CD14-positive monocyte (primary cell): ENCODE measurements at regions not wholly inside any gene's neighbourhood (a gene's known extent, or its start where the extent isn't known, plus 50 kb on each side); places are given as distances from the start of the nearest gene placed in this dataset.

Experiments
- DNase-seq, 3 donors: peaks; one replicate each; pipeline ENCODE4 v3.0.0-alpha.2; 2011 to 2022
- H2AFZ ChIP-seq: 2 replicates; pipeline ENCODE4 v1.6.0; 2012; ENCODE audit warnings: mild to moderate bottlenecking, low read depth, low read length, inconsistent platforms; ENCODE audit not compliant: insufficient read depth, poor library complexity, severe bottlenecking
- H3K27ac ChIP-seq, 2 donors: 1 replicate in 1 of 2; 2 replicates in 1 of 2; pipeline ENCODE4 v1.5.1; 2012 to 2013; ENCODE audit warnings: low read length in 2 of 2, control low read depth in 1 of 2, inconsistent platforms in 1 of 2, low read depth in 1 of 2, mild to moderate bottlenecking in 1 of 2
- H3K27me3 ChIP-seq, 2 donors: one replicate each; pipeline versions ENCODE4 v1.6.0 to v1.6.1; 2011 to 2013; ENCODE audit warnings: low read length in 2 of 2; ENCODE audit not compliant: control insufficient read depth in 2 of 2, insufficient read depth in 2 of 2
- H3K36me3 ChIP-seq, 2 donors: replicated peaks in 1 of 2; 1 replicate in 1 of 2; 2 replicates in 1 of 2; pipeline versions ENCODE4 v1.5.1 to v1.6.1; 2012 to 2013; ENCODE audit warnings: low read length in 2 of 2, control low read depth in 1 of 2, inconsistent platforms in 1 of 2, mild to moderate bottlenecking in 1 of 2; ENCODE audit not compliant: insufficient read depth in 2 of 2, control insufficient read depth in 1 of 2
- H3K4me1 ChIP-seq, 2 donors: 1 replicate in 1 of 2; 2 replicates in 1 of 2; pipeline versions ENCODE4 v1.5.1 to v1.6.1; 2012 to 2013; ENCODE audit warnings: low read length in 2 of 2, control low read depth in 1 of 2, inconsistent platforms in 1 of 2, mild to moderate bottlenecking in 1 of 2, moderate library complexity in 1 of 2; ENCODE audit not compliant: insufficient read depth in 2 of 2, control insufficient read depth in 1 of 2
- H3K4me2 ChIP-seq: replicated peaks from 2 replicates; pipeline ENCODE3; 2012; ENCODE audit warnings: low read length, moderate library complexity, mild to moderate bottlenecking; ENCODE audit not compliant: poor library complexity, severe bottlenecking; ENCODE audit errors: extremely low read depth
- H3K4me3 ChIP-seq, 3 experiments: fragments of 200-600 bp in 1 of 3; sonication (generic) in 1 of 3; replicated peaks in 1 of 3; 1 replicate in 2 of 3; 2 replicates in 1 of 3; pipeline ENCODE4 v1.5.1; 2011 to 2013; ENCODE audit warnings: low read length in 3 of 3, mild to moderate bottlenecking in 3 of 3, control low read depth in 2 of 3, low read depth in 2 of 3, inconsistent platforms in 1 of 3, moderate library complexity in 1 of 3
- H3K79me2 ChIP-seq: 2 replicates; pipeline ENCODE4 v1.6.0; 2012; ENCODE audit warnings: mild to moderate bottlenecking, control low read depth, inconsistent platforms, low read length, moderate library complexity; ENCODE audit not compliant: insufficient read depth
- H3K9ac ChIP-seq: 2 replicates; pipeline ENCODE4 v1.6.0; 2017; ENCODE audit warnings: low read length, mild to moderate bottlenecking; ENCODE audit not compliant: insufficient read depth, poor library complexity, severe bottlenecking
- H3K9me3 ChIP-seq, 2 donors: replicated peaks in 1 of 2; 1 replicate in 1 of 2; 2 replicates in 1 of 2; pipeline versions ENCODE4 v1.5.1 to v1.6.1; 2012 to 2013; ENCODE audit warnings: low read length in 2 of 2, control low read depth in 1 of 2; ENCODE audit not compliant: control insufficient read depth in 1 of 2, insufficient read depth in 1 of 2
- H4K20me1 ChIP-seq: 2 replicates; pipeline ENCODE4 v1.6.0; 2012; ENCODE audit warnings: mild to moderate bottlenecking, low read length, control low read depth, moderate library complexity; ENCODE audit not compliant: insufficient read depth
- H3K27ac Mint-ChIP-seq, 7 donors: one replicate each; pipeline ENCODE4 v1.8.0; 2020; ENCODE audit warnings: mild to moderate bottlenecking in 7 of 7, mixed read lengths in 7 of 7, moderate library complexity in 6 of 7, inconsistent platforms in 2 of 7
- H3K27me3 Mint-ChIP-seq, 3 donors: one replicate each; pipeline ENCODE4 v1.8.0; 2021 to 2022; ENCODE audit warnings: low read depth in 3 of 3, mild to moderate bottlenecking in 3 of 3, mixed read lengths in 3 of 3, moderate library complexity in 3 of 3, inconsistent platforms in 1 of 3
- H3K36me3 Mint-ChIP-seq, 2 donors: one replicate each; pipeline ENCODE4 v1.8.0; 2020; ENCODE audit warnings: mixed read lengths in 2 of 2, inconsistent platforms in 1 of 2, mild to moderate bottlenecking in 1 of 2
- H3K4me1 Mint-ChIP-seq: one replicate; pipeline ENCODE4 v1.8.0; 2020; ENCODE audit warnings: mild to moderate bottlenecking, mixed read lengths
- H3K4me3 Mint-ChIP-seq, 2 donors: one replicate each; pipeline ENCODE4 v1.8.0; 2020; ENCODE audit warnings: mild to moderate bottlenecking in 2 of 2, mixed read lengths in 2 of 2, moderate library complexity in 1 of 2
- H3K9me3 Mint-ChIP-seq, 7 donors: one replicate each; pipeline ENCODE4 v1.8.0; 2020 to 2022; ENCODE audit warnings: mixed read lengths in 7 of 7, mild to moderate bottlenecking in 6 of 7, moderate library complexity in 6 of 7, inconsistent platforms in 2 of 7
- WGBS: methylation state at CpG from one replicate; pipeline ENCODE4 v1.1.5; 2013; ENCODE audit warnings: missing lambda C conversion rate; ENCODE audit not compliant: insufficient coverage; 5-methylcytosine and 5-hydroxymethylcytosine counted together
- intact Hi-C, 2 donors: fragments of 100-400 bp; cut with micrococcal nuclease; formaldehyde crosslinking; loops; one replicate each; pipeline versions ENCODE4 v1.15.0 to v1.15.1; 2023
- TF ChIP-seq, protein P1 (sequence below): fragments of 200-600 bp; IDR thresholded peaks from one replicate; pipeline ENCODE4 v1.8.0; 2022; ENCODE audit warnings: antibody characterized with exemption, mild to moderate bottlenecking

GRCh38 chr2:52629531-52629930 is 1138.1 kb upstream of the CHAC2 start:
- no peak overlapping the region for H3K27ac Mint-ChIP-seq
- H3K4me1 Mint-ChIP-seq, result no peaks in the 10 kb centered on the region
- no peak overlapping the region for H3K4me3 ChIP-seq
- no peak overlapping the region for H2AFZ ChIP-seq
- H3K27ac ChIP-seq, result no peak overlapping the region
- H4K20me1 ChIP-seq, result no peaks in the 10 kb centered on the region
- no peak overlapping the region for H3K4me3 Mint-ChIP-seq
- H3K79me2 ChIP-seq, result no peaks in the 10 kb centered on the region
- no peak overlapping the region for H3K9ac ChIP-seq
- H3K27me3 Mint-ChIP-seq, result peaks cover 0 to 4% (median 0%) of the 10 kb centered on the region in 3 donors
- peaks cover 17 to 34% of the 10 kb centered on the region in 2 donors for H3K9me3 ChIP-seq
- intact Hi-C loops, result no loop called here
- H3K36me3 ChIP-seq, result no peaks in the 10 kb centered on the region
- no peaks in the 10 kb centered on the region for H3K36me3 Mint-ChIP-seq
- peaks cover 4 to 30% (median 13%) of the 10 kb centered on the region in 7 donors for H3K9me3 Mint-ChIP-seq
- WGBS, result over 99% methylated on average over 36 of the region's 36 CpGs
- TF ChIP-seq, protein P1, sequence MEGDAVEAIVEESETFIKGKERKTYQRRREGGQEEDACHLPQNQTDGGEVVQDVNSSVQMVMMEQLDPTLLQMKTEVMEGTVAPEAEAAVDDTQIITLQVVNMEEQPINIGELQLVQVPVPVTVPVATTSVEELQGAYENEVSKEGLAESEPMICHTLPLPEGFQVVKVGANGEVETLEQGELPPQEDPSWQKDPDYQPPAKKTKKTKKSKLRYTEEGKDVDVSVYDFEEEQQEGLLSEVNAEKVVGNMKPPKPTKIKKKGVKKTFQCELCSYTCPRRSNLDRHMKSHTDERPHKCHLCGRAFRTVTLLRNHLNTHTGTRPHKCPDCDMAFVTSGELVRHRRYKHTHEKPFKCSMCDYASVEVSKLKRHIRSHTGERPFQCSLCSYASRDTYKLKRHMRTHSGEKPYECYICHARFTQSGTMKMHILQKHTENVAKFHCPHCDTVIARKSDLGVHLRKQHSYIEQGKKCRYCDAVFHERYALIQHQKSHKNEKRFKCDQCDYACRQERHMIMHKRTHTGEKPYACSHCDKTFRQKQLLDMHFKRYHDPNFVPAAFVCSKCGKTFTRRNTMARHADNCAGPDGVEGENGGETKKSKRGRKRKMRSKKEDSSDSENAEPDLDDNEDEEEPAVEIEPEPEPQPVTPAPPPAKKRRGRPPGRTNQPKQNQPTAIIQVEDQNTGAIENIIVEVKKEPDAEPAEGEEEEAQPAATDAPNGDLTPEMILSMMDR, result no peak
- no peak overlapping the region for H3K4me2 ChIP-seq
- no peaks in the 10 kb centered on the region for H3K4me1 ChIP-seq
- H3K27me3 ChIP-seq, result no peaks in the 10 kb centered on the region
- DNase-seq, result no peak

GRCh38 chr2:52622266-52622665 is 1145.3 kb upstream of the CHAC2 start:
- H3K36me3 Mint-ChIP-seq, result no peaks in the 10 kb centered on the region
- H3K9me3 Mint-ChIP-seq, result peaks cover 0 to 3% (median 0%) of the 10 kb centered on the region in 7 donors
- no peak overlapping the region for H3K4me3 Mint-ChIP-seq
- Histone ChIP-seq H2AFZ (no peak overlapping the region), H4K20me1 (no peaks in the 10 kb centered on the region), H3K36me3 (no peaks in the 10 kb centered on the region), H3K79me2 (no peaks in the 10 kb centered on the region), H3K4me3 (no peak overlapping the region), H3K4me2 (no peak overlapping the region), H3K9me3 (no peaks in the 10 kb centered on the region), H3K27me3 (no peaks in the 10 kb centered on the region), H3K4me1 (no peaks in the 10 kb centered on the region), H3K9ac (no peak overlapping the region), H3K27ac (no peak overlapping the region)
- DNase-seq, result no peak
- WGBS, result 88% methylated on average over 2 of the region's 2 CpGs
- TF ChIP-seq, protein P1, result no peak
- intact Hi-C loops, result no loop called here
- no peaks in the 10 kb centered on the region for H3K27me3 Mint-ChIP-seq
- H3K27ac Mint-ChIP-seq, result no peak overlapping the region
- no peaks in the 10 kb centered on the region for H3K4me1 Mint-ChIP-seq
